ENCODE measurements at regions not wholly inside any gene's neighbourhood (a gene's known extent, or its start where the extent isn't known, plus 50 kb on each side); places are given as distances from the start of the nearest gene placed in this dataset.

- TF ChIP-seq CTCF (conservative IDR thresholded peaks at IDR 0.05; ENCODE audit: low read length) (no peak), EZH2phosphoT487 (IDR thresholded peaks at IDR 0.05; ENCODE audit: borderline replicate concordance) (no peak)
These were observed 279.8 kb upstream of the ZNF32 start for GRCh38 chr10:43928425-43928968.
